ENCODE measurements at regions not wholly inside any gene's neighbourhood (a gene's known extent, or its start where the extent isn't known, plus 50 kb on each side); places are given as distances from the start of the nearest gene placed in this dataset.

- no peak for TF ChIP-seq CTCF (IDR thresholded peaks at IDR 0.05)
- TF ChIP-seq POLR2A (IDR thresholded peaks at IDR 0.05) = no peak
- no peak for TF ChIP-seq POLR2AphosphoS5 (IDR thresholded peaks at IDR 0.05)
- no peak for TF ChIP-seq EP300 (IDR thresholded peaks at IDR 0.05)
Observed at GRCh38 chr4:186451982-186452381, 103.4 kb downstream of the MTNR1A start.
